Peyer's patch (tissue), 4 donors: ENCODE measurements at regions not wholly inside any gene's neighbourhood (a gene's known extent, or its start where the extent isn't known, plus 50 kb on each side); places are given as distances from the start of the nearest gene placed in this dataset.

ENCODE experiments used
- POLR2A ChIP-seq, 2 donors: fragments of 450-650 bp; IDR thresholded peaks; one replicate each; pipeline ENCODE4 v1.5.1; 2017; ENCODE audit warnings: antibody characterized with exemption in 2 of 2, mild to moderate bottlenecking in 2 of 2, moderate library complexity in 2 of 2
- TF ChIP-seq, protein P1 (sequence below), 6 experiments: fragments of 450-650 bp in 4 of 6; fragments of 200-600 bp in 2 of 6; sonication (generic) in 1 of 6; IDR thresholded peaks; one replicate each; pipeline ENCODE4 v1.5.1; 2017 to 2019; ENCODE audit warnings: antibody characterized with exemption in 6 of 6, mild to moderate bottlenecking in 3 of 6, moderate library complexity in 1 of 6

DNA sequence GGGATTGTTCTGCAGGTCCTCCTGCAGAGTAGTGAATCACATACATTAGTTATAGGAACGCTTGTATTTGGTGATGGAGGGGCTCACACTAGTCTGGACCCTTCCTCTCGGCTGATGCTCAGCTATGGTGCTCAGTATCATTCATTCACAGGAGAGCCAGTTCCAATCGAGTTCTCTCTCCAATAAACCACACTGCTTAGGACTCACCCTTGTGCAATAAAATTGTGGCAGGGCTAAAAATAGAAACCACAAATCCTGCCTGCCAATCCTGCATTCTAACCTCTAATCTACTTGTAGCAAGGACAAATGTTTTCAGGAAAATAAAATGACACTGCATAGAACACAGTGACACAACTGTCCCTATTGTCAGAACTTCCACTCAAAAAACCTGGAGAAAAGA, 138.4 kb upstream of the TBL1XR1 start:
- no peak for TF ChIP-seq POLR2A (IDR thresholded peaks at IDR 0.05)
- TF ChIP-seq, protein P1, sequence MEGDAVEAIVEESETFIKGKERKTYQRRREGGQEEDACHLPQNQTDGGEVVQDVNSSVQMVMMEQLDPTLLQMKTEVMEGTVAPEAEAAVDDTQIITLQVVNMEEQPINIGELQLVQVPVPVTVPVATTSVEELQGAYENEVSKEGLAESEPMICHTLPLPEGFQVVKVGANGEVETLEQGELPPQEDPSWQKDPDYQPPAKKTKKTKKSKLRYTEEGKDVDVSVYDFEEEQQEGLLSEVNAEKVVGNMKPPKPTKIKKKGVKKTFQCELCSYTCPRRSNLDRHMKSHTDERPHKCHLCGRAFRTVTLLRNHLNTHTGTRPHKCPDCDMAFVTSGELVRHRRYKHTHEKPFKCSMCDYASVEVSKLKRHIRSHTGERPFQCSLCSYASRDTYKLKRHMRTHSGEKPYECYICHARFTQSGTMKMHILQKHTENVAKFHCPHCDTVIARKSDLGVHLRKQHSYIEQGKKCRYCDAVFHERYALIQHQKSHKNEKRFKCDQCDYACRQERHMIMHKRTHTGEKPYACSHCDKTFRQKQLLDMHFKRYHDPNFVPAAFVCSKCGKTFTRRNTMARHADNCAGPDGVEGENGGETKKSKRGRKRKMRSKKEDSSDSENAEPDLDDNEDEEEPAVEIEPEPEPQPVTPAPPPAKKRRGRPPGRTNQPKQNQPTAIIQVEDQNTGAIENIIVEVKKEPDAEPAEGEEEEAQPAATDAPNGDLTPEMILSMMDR (IDR thresholded peaks at IDR 0.05), result no peak
